H9 (cell line): ENCODE measurements at regions not wholly inside any gene's neighbourhood (a gene's known extent, or its start where the extent isn't known, plus 50 kb on each side); places are given as distances from the start of the nearest gene placed in this dataset.
"Not testable (repeated sequence)": the region's sequence is repeated elsewhere in the genome, so short reads cannot be mapped to it uniquely, and the experiment has no call there.

Source experiments
- DNase-seq: peaks from one replicate; pipeline ENCODE4 v3.0.0-alpha.2; 2017
- H2AFZ ChIP-seq: one replicate; pipeline ENCODE4 v1.6.1; 2013; ENCODE audit warnings: mild to moderate bottlenecking, low read length, control low read depth, moderate library complexity
- H2AK5ac ChIP-seq: 2 replicates; pipeline ENCODE4 v1.6.1; 2013; ENCODE audit warnings: low read length, control low read depth, mixed read lengths; ENCODE audit not compliant: insufficient read length
- H2BK120ac ChIP-seq: one replicate; pipeline ENCODE4 v1.6.1; 2013; ENCODE audit warnings: low read depth, mild to moderate bottlenecking, low read length, control low read depth, inconsistent platforms; ENCODE audit not compliant: poor library complexity, severe bottlenecking
- H2BK12ac ChIP-seq: 2 replicates; pipeline ENCODE4 v1.6.1; 2013; ENCODE audit warnings: low read length, control low read depth, mixed read lengths, low read depth; ENCODE audit not compliant: insufficient read length
- H2BK15ac ChIP-seq: 2 replicates; pipeline ENCODE4 v1.6.1; 2013; ENCODE audit warnings: low read depth, low read length, control low read depth
- H2BK20ac ChIP-seq: one replicate; pipeline ENCODE4 v1.6.1; 2013; ENCODE audit warnings: low read depth, mild to moderate bottlenecking, low read length, control low read depth, inconsistent platforms; ENCODE audit not compliant: poor library complexity, severe bottlenecking
- H2BK5ac ChIP-seq: 2 replicates; pipeline ENCODE4 v1.6.1; 2013; ENCODE audit warnings: low read length, control low read depth, mixed read lengths; ENCODE audit not compliant: insufficient read length
- H3K14ac ChIP-seq: 2 replicates; pipeline ENCODE4 v1.6.1; 2013; ENCODE audit warnings: low read length, control low read depth; ENCODE audit not compliant: insufficient read depth
- H3K18ac ChIP-seq: 2 replicates; pipeline ENCODE4 v1.6.1; 2013; ENCODE audit warnings: low read depth, mild to moderate bottlenecking, mixed read lengths, low read length, control low read depth; ENCODE audit not compliant: insufficient read length
- H3K23ac ChIP-seq: 2 replicates; pipeline ENCODE4 v1.6.1; 2013; ENCODE audit warnings: low read length, control low read depth, mixed read lengths, low read depth; ENCODE audit not compliant: insufficient read length
- H3K23me2 ChIP-seq: 2 replicates; pipeline ENCODE4 v1.6.1; 2013; ENCODE audit warnings: low read depth, mild to moderate bottlenecking, mixed read lengths, low read length, control low read depth; ENCODE audit not compliant: insufficient read length, poor library complexity, severe bottlenecking
- H3K27ac ChIP-seq: 2 replicates; pipeline ENCODE4 v1.5.1; 2013; ENCODE audit warnings: low read length, control low read depth, mixed read lengths, low read depth; ENCODE audit not compliant: insufficient read length
- H3K27me3 ChIP-seq: 2 replicates; pipeline ENCODE4 v1.6.1; 2013; ENCODE audit warnings: low read length, control low read depth, inconsistent platforms; ENCODE audit not compliant: insufficient read depth
- H3K4ac ChIP-seq: 2 replicates; pipeline ENCODE4 v1.6.1; 2013; ENCODE audit warnings: low read depth, mild to moderate bottlenecking, control low read depth, inconsistent platforms, low read length, moderate library complexity
- H3K4me1 ChIP-seq: 2 replicates; pipeline ENCODE4 v1.6.1; 2013; ENCODE audit warnings: low read length, control low read depth, inconsistent platforms; ENCODE audit not compliant: insufficient read depth
- H3K4me2 ChIP-seq: 2 replicates; pipeline ENCODE4 v1.6.1; 2013; ENCODE audit warnings: low read length, control low read depth, mixed read lengths; ENCODE audit not compliant: insufficient read length, insufficient read depth
- H3K56ac ChIP-seq: 2 replicates; pipeline ENCODE4 v1.6.1; 2013; ENCODE audit warnings: low read depth, mild to moderate bottlenecking, mixed read lengths, low read length, control low read depth; ENCODE audit not compliant: insufficient read length
- H3K79me1 ChIP-seq: 2 replicates; pipeline ENCODE4 v1.6.1; 2013; ENCODE audit warnings: low read depth, mild to moderate bottlenecking, moderate library complexity, low read length, control low read depth, inconsistent platforms; ENCODE audit not compliant: insufficient read depth, poor library complexity, severe bottlenecking
- H3K79me2 ChIP-seq: 2 replicates; pipeline ENCODE4 v1.6.1; 2013; ENCODE audit warnings: low read length, control low read depth, inconsistent platforms; ENCODE audit not compliant: insufficient read depth
- H3K9ac ChIP-seq: 2 replicates; pipeline ENCODE4 v1.6.1; 2013; ENCODE audit warnings: low read length, control low read depth, mixed read lengths; ENCODE audit not compliant: insufficient read length; ENCODE audit errors: extremely low read depth
- H3K9me3 ChIP-seq: one replicate; pipeline ENCODE4 v1.6.1; 2013; ENCODE audit warnings: low read depth, low read length, inconsistent platforms; ENCODE audit not compliant: control insufficient read depth
- H3T11ph ChIP-seq: one replicate; pipeline ENCODE4 v1.6.1; 2013; ENCODE audit warnings: mild to moderate bottlenecking, low read length, control low read depth, inconsistent platforms
- H4K20me1 ChIP-seq: one replicate; pipeline ENCODE4 v1.6.1; 2013; ENCODE audit not compliant: control insufficient read depth, insufficient read length, insufficient read depth
- H4K5ac ChIP-seq: 2 replicates; pipeline ENCODE4 v1.6.1; 2013; ENCODE audit warnings: low read depth, mild to moderate bottlenecking, mixed read lengths, low read length, control low read depth; ENCODE audit not compliant: insufficient read length
- H4K8ac ChIP-seq: replicated peaks from 2 replicates; pipeline ENCODE4 v1.6.1; 2013; ENCODE audit warnings: low read length, control low read depth, mixed read lengths, low read depth; ENCODE audit not compliant: insufficient read length
- H4K91ac ChIP-seq: 2 replicates; pipeline ENCODE4 v1.6.1; 2013; ENCODE audit warnings: low read depth, mild to moderate bottlenecking, moderate library complexity, mixed read lengths, low read length, control low read depth; ENCODE audit not compliant: insufficient read length
- H3K27ac Mint-ChIP-seq, 3 experiments: 2 replicates in 2 of 3; 3 replicates in 1 of 3; pipeline ENCODE4 v1.8.0; 2020 to 2021; ENCODE audit warnings: mixed read lengths in 3 of 3, mild to moderate bottlenecking in 1 of 3, moderate library complexity in 1 of 3
- H3K27me3 Mint-ChIP-seq: 2 replicates; pipeline ENCODE4 v1.8.0; 2021; ENCODE audit warnings: low read depth, mild to moderate bottlenecking, moderate library complexity, mixed read lengths
- H3K36me3 Mint-ChIP-seq, 3 experiments: 2 replicates in 2 of 3; 3 replicates in 1 of 3; pipeline ENCODE4 v1.8.0; 2020 to 2021; ENCODE audit warnings: low read depth in 3 of 3, mixed read lengths in 3 of 3; ENCODE audit not compliant: insufficient read depth in 1 of 3
- H3K4me1 Mint-ChIP-seq, 2 experiments: 2 replicates each; pipeline ENCODE4 v1.8.0; 2020; ENCODE audit warnings: mixed read lengths in 2 of 2
- H3K4me3 Mint-ChIP-seq, 2 experiments: 2 replicates in 1 of 2; 3 replicates in 1 of 2; pipeline ENCODE4 v1.8.0; 2020 to 2021; ENCODE audit warnings: mild to moderate bottlenecking in 2 of 2, mixed read lengths in 2 of 2, moderate library complexity in 1 of 2
- H3K9me3 Mint-ChIP-seq, 2 experiments: 2 replicates in 1 of 2; 3 replicates in 1 of 2; pipeline ENCODE4 v1.8.0; 2020; ENCODE audit warnings: mild to moderate bottlenecking in 2 of 2, mixed read lengths in 2 of 2, moderate library complexity in 1 of 2
- WGBS: extraction: QIAGEN DNeasy Blood & Tissue Kit; methylation state at CpG from one replicate; pipeline ENCODE4 v1.1.7; 2013; ENCODE audit warnings: missing lambda C conversion rate, low lambda C conversion rate, mixed read lengths; ENCODE audit not compliant: insufficient read length; ENCODE audit errors: extremely low coverage; 5-methylcytosine and 5-hydroxymethylcytosine counted together
- TF ChIP-seq, protein P1 (sequence below): fragments of 200-600 bp; sonication (generic); conservative IDR thresholded peaks from 3 replicates; pipeline ENCODE4 v1.8.0; 2021; ENCODE audit warnings: antibody characterized with exemption, mild to moderate bottlenecking

DNA sequence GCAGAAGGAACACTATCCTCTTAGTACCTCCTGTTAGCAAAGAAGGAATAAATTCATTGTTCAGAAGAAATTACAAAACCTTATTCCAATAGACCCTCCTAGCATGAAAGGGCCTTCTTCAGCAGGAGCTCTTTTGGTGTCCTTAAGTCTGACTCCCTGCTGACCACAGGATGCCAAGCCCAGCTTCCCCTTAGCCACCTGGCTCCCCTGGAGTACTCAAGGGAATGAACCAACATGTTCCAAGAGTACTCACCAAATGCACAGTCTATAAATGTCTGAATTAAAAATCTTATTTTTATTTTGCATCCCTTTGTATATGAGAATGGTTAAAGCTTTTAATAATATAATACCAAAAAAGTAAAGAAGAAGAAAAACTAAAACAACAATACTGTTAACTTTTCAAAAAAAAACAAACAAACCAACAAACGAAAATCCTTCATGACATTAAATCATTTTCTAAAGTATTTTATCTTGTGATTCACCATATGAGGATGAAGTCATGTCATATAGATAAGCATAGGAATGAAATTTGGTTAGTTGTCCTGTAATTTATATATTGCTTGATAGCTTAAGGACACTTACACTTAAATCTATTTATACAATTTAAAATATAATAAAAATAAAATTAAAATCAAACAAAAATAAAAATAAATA is 1355.1 kb downstream of the HACE1 start:
- Histone ChIP-seq H3K23ac (no peak overlapping the region), H2BK120ac (no peak overlapping the region), H3K27me3 (no peaks in the 10 kb centered on the region), H3K14ac (no peak overlapping the region), H3K9ac (no peak overlapping the region), H3K79me2 (no peaks in the 10 kb centered on the region), H4K8ac (no peak overlapping the region), H4K20me1 (no peaks in the 10 kb centered on the region), H3K4ac (no peak overlapping the region), H4K5ac (no peak overlapping the region), H3K79me1 (no peaks in the 10 kb centered on the region), H2BK12ac (no peak overlapping the region), H3K4me2 (no peak overlapping the region), H2AFZ (no peak overlapping the region), H3K4me1 (no peaks in the 10 kb centered on the region), H2BK15ac (no peak overlapping the region), H3K23me2 (no peaks in the 10 kb centered on the region), H3K9me3 (no peaks in the 10 kb centered on the region), H3K27ac (no peak overlapping the region), H2BK20ac (no peak overlapping the region), H3K18ac (no peak overlapping the region), H2BK5ac (no peak overlapping the region), H4K91ac (no peak overlapping the region), H2AK5ac (no peak overlapping the region), H3T11ph (no peak overlapping the region), H3K56ac (no peak overlapping the region)
- DNase-seq: no peak
- peaks cover 0 to 3% of the 10 kb centered on the region in 2 experiments; a peak in 1 of 4 replicates for H3K4me1 Mint-ChIP-seq
- H3K4me3 Mint-ChIP-seq: no peak overlapping the region
- H3K36me3 Mint-ChIP-seq: no peaks in the 10 kb centered on the region
- H3K27me3 Mint-ChIP-seq: no peaks in the 10 kb centered on the region
- TF ChIP-seq, protein P1, sequence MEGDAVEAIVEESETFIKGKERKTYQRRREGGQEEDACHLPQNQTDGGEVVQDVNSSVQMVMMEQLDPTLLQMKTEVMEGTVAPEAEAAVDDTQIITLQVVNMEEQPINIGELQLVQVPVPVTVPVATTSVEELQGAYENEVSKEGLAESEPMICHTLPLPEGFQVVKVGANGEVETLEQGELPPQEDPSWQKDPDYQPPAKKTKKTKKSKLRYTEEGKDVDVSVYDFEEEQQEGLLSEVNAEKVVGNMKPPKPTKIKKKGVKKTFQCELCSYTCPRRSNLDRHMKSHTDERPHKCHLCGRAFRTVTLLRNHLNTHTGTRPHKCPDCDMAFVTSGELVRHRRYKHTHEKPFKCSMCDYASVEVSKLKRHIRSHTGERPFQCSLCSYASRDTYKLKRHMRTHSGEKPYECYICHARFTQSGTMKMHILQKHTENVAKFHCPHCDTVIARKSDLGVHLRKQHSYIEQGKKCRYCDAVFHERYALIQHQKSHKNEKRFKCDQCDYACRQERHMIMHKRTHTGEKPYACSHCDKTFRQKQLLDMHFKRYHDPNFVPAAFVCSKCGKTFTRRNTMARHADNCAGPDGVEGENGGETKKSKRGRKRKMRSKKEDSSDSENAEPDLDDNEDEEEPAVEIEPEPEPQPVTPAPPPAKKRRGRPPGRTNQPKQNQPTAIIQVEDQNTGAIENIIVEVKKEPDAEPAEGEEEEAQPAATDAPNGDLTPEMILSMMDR: no peak
- WGBS: no CpG with 5 or more reads among the region's 1 CpG
- H3K27ac Mint-ChIP-seq: no peak overlapping the region
- no peaks in the 10 kb centered on the region for H3K9me3 Mint-ChIP-seq

DNA sequence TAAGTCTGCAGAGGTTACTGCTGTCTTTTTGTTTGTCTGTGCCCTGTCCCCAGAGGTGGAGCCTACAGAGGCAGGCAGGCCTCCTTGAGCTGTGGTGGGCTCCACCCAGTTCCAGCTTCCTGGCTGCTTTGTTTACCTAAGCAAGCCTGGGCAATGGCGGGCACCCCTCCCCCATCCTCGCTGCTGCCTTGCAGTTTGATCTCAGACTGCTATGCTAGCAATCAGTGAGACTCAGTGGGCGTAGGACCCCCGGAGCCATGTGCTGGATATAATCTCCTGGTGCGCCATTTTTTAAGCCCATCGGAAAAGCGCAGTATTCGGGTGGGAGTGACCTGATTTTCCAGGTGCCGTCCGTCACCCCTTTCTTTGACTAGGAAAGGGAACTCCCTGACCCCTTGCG is 1363.1 kb downstream of the HACE1 start:
- no CpG with 5 or more reads among the region's 11 CpGs for WGBS
- H3K9me3 Mint-ChIP-seq: peaks cover 6 to 16% of the 10 kb centered on the region in 2 experiments; a peak in 3 of 5 replicates
- not testable (repeated sequence) for H4K8ac ChIP-seq, H2BK15ac ChIP-seq, H3K4me1 ChIP-seq, H3K23me2 ChIP-seq, H2BK5ac ChIP-seq, H2BK120ac ChIP-seq, H3K9me3 ChIP-seq, H4K20me1 ChIP-seq, H3K56ac ChIP-seq, H3K27me3 ChIP-seq, H3K79me2 ChIP-seq, H3K79me1 ChIP-seq, H3K27me3 Mint-ChIP-seq, H2BK20ac ChIP-seq, H2AK5ac ChIP-seq, H4K5ac ChIP-seq, H3K4me2 ChIP-seq, H2BK12ac ChIP-seq, H3K4me1 Mint-ChIP-seq, H4K91ac ChIP-seq, H3K4me3 Mint-ChIP-seq, H3K4ac ChIP-seq, H3K14ac ChIP-seq, H3K36me3 Mint-ChIP-seq, H3K9ac ChIP-seq, H3K27ac Mint-ChIP-seq, H2AFZ ChIP-seq, DNase-seq, H3K18ac ChIP-seq, H3K27ac ChIP-seq, H3K23ac ChIP-seq, H3T11ph ChIP-seq
